PC-3 (cell line): ENCODE measurements at regions not wholly inside any gene's neighbourhood (a gene's known extent, or its start where the extent isn't known, plus 50 kb on each side); places are given as distances from the start of the nearest gene placed in this dataset.

Experiments
- EZH2phosphoT487 ChIP-seq: fragments of 300-600 bp; sonication (generic); IDR thresholded peaks from 2 replicates; pipeline ENCODE4 v1.6.1; 2018; ENCODE audit warnings: mild to moderate bottlenecking, antibody characterized with exemption, low read length, borderline replicate concordance
- TF ChIP-seq, protein P1 (sequence below): fragments of 300-600 bp; sonication (generic); conservative IDR thresholded peaks from 2 replicates; pipeline ENCODE4 v1.5.1; 2017; ENCODE audit warnings: antibody characterized with exemption, low read depth, mild to moderate bottlenecking, low read length

DNA sequence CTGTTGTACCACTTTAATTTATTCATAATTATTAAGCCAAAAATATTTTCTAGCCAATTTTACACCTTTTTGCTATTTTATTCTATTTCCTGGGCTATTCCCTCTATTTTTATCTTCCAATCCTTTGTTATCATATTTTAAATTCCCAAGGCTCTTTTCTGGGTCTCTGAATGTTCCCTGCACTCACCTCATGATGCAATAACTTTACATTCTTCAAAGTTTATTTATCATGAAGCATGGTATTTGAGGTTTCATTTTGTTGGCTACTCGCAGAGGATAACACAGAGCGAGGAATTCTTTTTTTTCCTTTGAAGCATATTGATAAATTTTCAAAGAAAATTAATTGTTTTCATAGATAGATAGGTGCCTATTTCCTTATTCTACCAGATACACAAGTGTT, 489.8 kb upstream of the TMPRSS15 start:
- TF ChIP-seq, protein P1, sequence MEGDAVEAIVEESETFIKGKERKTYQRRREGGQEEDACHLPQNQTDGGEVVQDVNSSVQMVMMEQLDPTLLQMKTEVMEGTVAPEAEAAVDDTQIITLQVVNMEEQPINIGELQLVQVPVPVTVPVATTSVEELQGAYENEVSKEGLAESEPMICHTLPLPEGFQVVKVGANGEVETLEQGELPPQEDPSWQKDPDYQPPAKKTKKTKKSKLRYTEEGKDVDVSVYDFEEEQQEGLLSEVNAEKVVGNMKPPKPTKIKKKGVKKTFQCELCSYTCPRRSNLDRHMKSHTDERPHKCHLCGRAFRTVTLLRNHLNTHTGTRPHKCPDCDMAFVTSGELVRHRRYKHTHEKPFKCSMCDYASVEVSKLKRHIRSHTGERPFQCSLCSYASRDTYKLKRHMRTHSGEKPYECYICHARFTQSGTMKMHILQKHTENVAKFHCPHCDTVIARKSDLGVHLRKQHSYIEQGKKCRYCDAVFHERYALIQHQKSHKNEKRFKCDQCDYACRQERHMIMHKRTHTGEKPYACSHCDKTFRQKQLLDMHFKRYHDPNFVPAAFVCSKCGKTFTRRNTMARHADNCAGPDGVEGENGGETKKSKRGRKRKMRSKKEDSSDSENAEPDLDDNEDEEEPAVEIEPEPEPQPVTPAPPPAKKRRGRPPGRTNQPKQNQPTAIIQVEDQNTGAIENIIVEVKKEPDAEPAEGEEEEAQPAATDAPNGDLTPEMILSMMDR: no peak
- TF ChIP-seq EZH2phosphoT487: no peak
